Smooth muscle cell (in vitro differentiated cells): ENCODE measurements at regions not wholly inside any gene's neighbourhood (a gene's known extent, or its start where the extent isn't known, plus 50 kb on each side); places are given as distances from the start of the nearest gene placed in this dataset.

Experiments used
- DNase-seq: peaks from one replicate; lab custom pipeline; 2025; ENCODE audit not compliant: unreplicated experiment; lab: John Stamatoyannopoulos, UW
- H2AFZ ChIP-seq: fragments of 200-600 bp; sonication (generic); 2 replicates; pipeline ENCODE4 v1.6.0; 2016; ENCODE audit warnings: antibody characterized with exemption, low read depth, mild to moderate bottlenecking
- H3F3A ChIP-seq: fragments of 200-600 bp; sonication (generic); 2 replicates; pipeline ENCODE4 v1.6.0; 2017; ENCODE audit warnings: antibody characterized with exemption, low read depth
- H3K27ac ChIP-seq: fragments of 200-600 bp; sonication (generic); 2 replicates; pipeline ENCODE4 v1.5.1; 2016; ENCODE audit warnings: low read depth, mild to moderate bottlenecking
- H3K27me3 ChIP-seq: fragments of 200-600 bp; sonication (generic); 2 replicates; pipeline ENCODE4 v1.6.1; 2016; ENCODE audit warnings: low read depth, mild to moderate bottlenecking
- H3K36me3 ChIP-seq: fragments of 200-600 bp; sonication (generic); 2 replicates; pipeline ENCODE4 v1.5.1; 2016; ENCODE audit warnings: low read depth
- H3K4me1 ChIP-seq: fragments of 200-600 bp; sonication (generic); 2 replicates; pipeline ENCODE4 v1.5.1; 2016; ENCODE audit warnings: low read depth
- H3K4me2 ChIP-seq: fragments of 200-600 bp; sonication (generic); 2 replicates; pipeline ENCODE4 v1.6.0; 2016; ENCODE audit warnings: mild to moderate bottlenecking
- H3K4me3 ChIP-seq: fragments of 200-600 bp; sonication (generic); 2 replicates; pipeline ENCODE4 v1.5.1; 2016; ENCODE audit warnings: mild to moderate bottlenecking
- H3K79me2 ChIP-seq: fragments of 200-600 bp; sonication (generic); 2 replicates; pipeline ENCODE4 v1.6.0; 2016; ENCODE audit warnings: low read depth, mild to moderate bottlenecking
- H3K9ac ChIP-seq: fragments of 200-600 bp; sonication (generic); 2 replicates; pipeline ENCODE4 v1.6.0; 2016; ENCODE audit warnings: low read depth
- H3K9me3 ChIP-seq: fragments of 200-600 bp; sonication (generic); replicated peaks from 2 replicates; pipeline ENCODE4 v1.5.1; 2016; ENCODE audit warnings: low read depth
- H4K20me1 ChIP-seq: fragments of 200-600 bp; sonication (generic); 2 replicates; pipeline ENCODE4 v1.6.0; 2016; ENCODE audit warnings: low read depth
- CTCF ChIP-seq: fragments of 200-600 bp; sonication (generic); IDR thresholded peaks from 2 replicates; pipeline ENCODE4 v1.5.1; 2017; ENCODE audit warnings: borderline replicate concordance, mild to moderate bottlenecking, antibody characterized with exemption; ENCODE audit not compliant: insufficient read depth, poor library complexity, severe bottlenecking
- WGBS: methylation state at CpG from one replicate; pipeline ENCODE4 v1.1.7; 2016; ENCODE audit warnings: low lambda C conversion rate; 5-methylcytosine and 5-hydroxymethylcytosine counted together

GRCh38 chr3:135792858-135793475 is 172.6 kb upstream of the PPP2R3A start:
- DNase-seq = no peak
- Histone ChIP-seq H3K9me3 (no peaks in the 10 kb centered on the region), H3K27ac (no peak overlapping the region), H2AFZ (no peak overlapping the region), H3K79me2 (no peaks in the 10 kb centered on the region), H3K4me2 (no peak overlapping the region), H4K20me1 (no peaks in the 10 kb centered on the region), H3K36me3 (no peaks in the 10 kb centered on the region), H3K9ac (no peak overlapping the region), H3K4me3 (no peak overlapping the region), H3K27me3 (no peaks in the 10 kb centered on the region), H3K4me1 (no peaks in the 10 kb centered on the region), H3F3A (no peaks in the 10 kb centered on the region)
- TF ChIP-seq CTCF = no peak
- WGBS = 90% methylated on average over 2 of the region's 2 CpGs

- 89% methylated on average over 5 of the region's 5 CpGs for WGBS
- Histone ChIP-seq H3K4me3 (no peak overlapping the region), H3K27ac (no peak overlapping the region), H3K36me3 (no peaks in the 10 kb centered on the region), H3K79me2 (no peaks in the 10 kb centered on the region), H3K27me3 (peaks cover 5% of the 10 kb centered on the region), H4K20me1 (no peaks in the 10 kb centered on the region), H3K9me3 (no peaks in the 10 kb centered on the region), H3K4me1 (no peaks in the 10 kb centered on the region), H3K9ac (no peak overlapping the region), H3F3A (no peaks in the 10 kb centered on the region), H3K4me2 (no peak overlapping the region), H2AFZ (no peak overlapping the region)
- no peak for TF ChIP-seq CTCF
- DNase-seq = no peak
Observed at GRCh38 chr3:135800071-135800549, 165.4 kb upstream of the PPP2R3A start.

- peaks cover 5% of the 10 kb centered on the region for H3K27me3 ChIP-seq
- no peak overlapping the region for H3K27ac ChIP-seq
- H3K9ac ChIP-seq = no peak overlapping the region
- DNase-seq = no peak
- no peaks in the 10 kb centered on the region for H3K36me3 ChIP-seq
- no peaks in the 10 kb centered on the region for H3K79me2 ChIP-seq
- no peak overlapping the region for H3K4me2 ChIP-seq
- no peak overlapping the region for H2AFZ ChIP-seq
- H3K4me1 ChIP-seq = no peaks in the 10 kb centered on the region
- H4K20me1 ChIP-seq = no peaks in the 10 kb centered on the region
- WGBS = 81% methylated on average over 3 of the region's 3 CpGs
- no peak overlapping the region for H3K4me3 ChIP-seq
- no peak for TF ChIP-seq CTCF
- H3K9me3 ChIP-seq = no peaks in the 10 kb centered on the region
- no peaks in the 10 kb centered on the region for H3F3A ChIP-seq
Observed at GRCh38 chr3:135801018-135801417, 164.5 kb upstream of the PPP2R3A start.

- H3K9ac ChIP-seq = no peak overlapping the region
- H3K4me2 ChIP-seq = no peak overlapping the region
- H3K27ac ChIP-seq = no peak overlapping the region
- peaks cover 5% of the 10 kb centered on the region for H3K27me3 ChIP-seq
- TF ChIP-seq CTCF = no peak
- H3K36me3 ChIP-seq = no peaks in the 10 kb centered on the region
- no peaks in the 10 kb centered on the region for H3K79me2 ChIP-seq
- no peak overlapping the region for H2AFZ ChIP-seq
- H3K4me3 ChIP-seq = no peak overlapping the region
- H3F3A ChIP-seq = no peaks in the 10 kb centered on the region
- H3K4me1 ChIP-seq = no peaks in the 10 kb centered on the region
- DNase-seq = no peak
- 89% methylated on average over 10 of the region's 10 CpGs for WGBS
- no peaks in the 10 kb centered on the region for H4K20me1 ChIP-seq
- no peaks in the 10 kb centered on the region for H3K9me3 ChIP-seq
Observed at GRCh38 chr3:135802171-135802570, 163.4 kb upstream of the PPP2R3A start.
